ENCODE measurements at regions not wholly inside any gene's neighbourhood (a gene's known extent, or its start where the extent isn't known, plus 50 kb on each side); places are given as distances from the start of the nearest gene placed in this dataset.
"Not testable (repeated sequence)": the region's sequence is repeated elsewhere in the genome, so short reads cannot be mapped to it uniquely, and the experiment has no call there.

DNA sequence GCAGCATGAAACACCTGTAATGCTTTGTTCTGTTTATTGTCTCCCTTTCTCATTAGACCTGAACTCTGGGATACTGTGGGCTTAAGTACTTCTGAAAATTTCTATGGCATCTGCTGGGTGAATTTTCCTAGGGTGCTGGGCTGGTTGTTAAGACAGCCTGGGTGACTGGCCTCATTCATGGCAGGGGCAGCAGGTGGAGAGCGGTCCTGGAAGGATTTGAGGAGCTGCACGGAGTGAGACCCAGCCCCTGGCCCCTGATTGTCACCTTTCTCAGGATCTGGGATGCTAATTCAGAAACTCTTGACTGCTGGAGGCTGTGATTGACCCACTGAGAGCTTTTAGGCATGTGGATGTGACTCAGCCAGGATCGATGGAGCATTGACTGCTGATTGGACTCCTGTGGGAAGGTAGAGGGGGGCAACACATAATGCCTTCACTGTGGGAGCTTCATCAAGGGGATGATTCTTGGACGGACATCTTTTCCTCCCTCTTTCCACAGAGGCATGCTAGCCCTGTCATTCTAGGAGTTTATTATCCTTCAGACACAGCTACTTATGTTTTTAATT lies 252.0 kb downstream of the GOLGA6L6 start:
- not testable (repeated sequence) for H3K27ac ChIP-seq (ENCODE audit: low read length); H3K36me3 ChIP-seq (ENCODE audit: control insufficient read depth, insufficient read depth, low read length); H3K27me3 ChIP-seq (ENCODE audit: control insufficient read depth, insufficient read depth, low read length); H3K4me3 ChIP-seq (ENCODE audit: low read length); H3K4me1 ChIP-seq (ENCODE audit: control insufficient read depth, insufficient read depth, low read length); DNase-seq
- WGBS (ENCODE audit: insufficient coverage): 63% methylated on average over 3 of the region's 4 CpGs
- peaks cover 58% of the 10 kb centered on the region for H3K9me3 ChIP-seq (replicated peaks; ENCODE audit: control insufficient read depth, low read depth, low read length)

DNA sequence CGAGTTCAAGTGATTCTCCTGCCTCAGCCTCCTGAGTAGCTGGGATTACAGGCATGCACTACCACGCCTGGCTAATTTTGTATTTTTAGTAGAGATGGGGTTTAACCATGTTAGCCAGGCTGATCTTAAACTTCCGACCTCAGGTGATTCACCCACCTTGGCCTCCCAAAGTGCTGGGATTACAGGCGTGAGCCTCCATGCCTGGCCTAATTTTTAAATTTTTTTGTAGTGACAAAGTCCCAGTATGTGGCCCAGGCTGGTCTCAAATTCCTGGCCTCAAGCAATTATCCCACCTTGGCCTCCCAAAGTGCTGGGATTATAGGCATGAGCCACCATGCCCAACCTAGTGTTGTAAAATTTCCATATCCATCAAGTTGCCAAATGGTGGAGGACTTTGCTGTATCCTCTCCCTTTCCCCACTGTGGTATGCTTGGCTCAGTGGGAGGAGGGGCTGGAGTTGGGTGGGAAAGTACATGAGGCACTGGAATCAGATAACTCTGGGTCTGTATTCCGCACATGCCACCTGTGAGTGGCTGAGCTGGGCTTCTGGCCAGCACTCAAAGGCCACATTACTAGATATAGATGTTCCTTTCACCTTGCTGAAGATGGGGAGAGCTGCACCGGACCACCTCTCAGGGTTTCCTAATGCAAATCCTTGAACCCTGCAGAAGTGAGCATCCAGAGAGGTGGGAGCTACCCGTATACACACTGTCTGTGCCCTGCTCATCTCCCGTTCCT lies 252.6 kb downstream of the GOLGA6L6 start:
- not testable (repeated sequence) for H3K27me3 ChIP-seq (ENCODE audit: control insufficient read depth, insufficient read depth, low read length); H3K27ac ChIP-seq (ENCODE audit: low read length); H3K4me3 ChIP-seq (ENCODE audit: low read length); H3K36me3 ChIP-seq (ENCODE audit: control insufficient read depth, insufficient read depth, low read length); DNase-seq; H3K4me1 ChIP-seq (ENCODE audit: control insufficient read depth, insufficient read depth, low read length)
- 64% methylated on average over 8 of the region's 8 CpGs for WGBS (ENCODE audit: insufficient coverage)
- H3K9me3 ChIP-seq (replicated peaks; ENCODE audit: control insufficient read depth, low read depth, low read length): peaks cover 55% of the 10 kb centered on the region

- H3K27ac ChIP-seq (ENCODE audit: low read length); H3K4me3 ChIP-seq (ENCODE audit: low read length); H3K4me1 ChIP-seq (ENCODE audit: control insufficient read depth, insufficient read depth, low read length); DNase-seq; H3K27me3 ChIP-seq (ENCODE audit: control insufficient read depth, insufficient read depth, low read length); H3K36me3 ChIP-seq (ENCODE audit: control insufficient read depth, insufficient read depth, low read length): not testable (repeated sequence)
- peaks cover 55% of the 10 kb centered on the region for H3K9me3 ChIP-seq (replicated peaks; ENCODE audit: control insufficient read depth, low read depth, low read length)
- no CpG with 5 or more reads among the region's 2 CpGs for WGBS (ENCODE audit: insufficient coverage)
Observed at GRCh38 chr15:20286559-20286958, 255.0 kb downstream of the GOLGA6L6 start.

- peaks cover 62% of the 10 kb centered on the region for H3K9me3 ChIP-seq (replicated peaks; ENCODE audit: control insufficient read depth, low read depth, low read length)
- WGBS (ENCODE audit: insufficient coverage): 42% methylated on average over 3 of the region's 5 CpGs
- not testable (repeated sequence) for H3K4me1 ChIP-seq (ENCODE audit: control insufficient read depth, insufficient read depth, low read length); DNase-seq; H3K4me3 ChIP-seq (ENCODE audit: low read length); H3K27me3 ChIP-seq (ENCODE audit: control insufficient read depth, insufficient read depth, low read length); H3K27ac ChIP-seq (ENCODE audit: low read length); H3K36me3 ChIP-seq (ENCODE audit: control insufficient read depth, insufficient read depth, low read length)
Observed at GRCh38 chr15:20285696-20286300, 255.8 kb downstream of the GOLGA6L6 start.

- WGBS (ENCODE audit: insufficient coverage): 53% methylated on average over 2 of the region's 3 CpGs
- not testable (repeated sequence) for H3K4me3 ChIP-seq (ENCODE audit: low read length); H3K4me1 ChIP-seq (ENCODE audit: control insufficient read depth, insufficient read depth, low read length); DNase-seq; H3K36me3 ChIP-seq (ENCODE audit: control insufficient read depth, insufficient read depth, low read length); H3K27ac ChIP-seq (ENCODE audit: low read length); H3K27me3 ChIP-seq (ENCODE audit: control insufficient read depth, insufficient read depth, low read length)
- H3K9me3 ChIP-seq (replicated peaks; ENCODE audit: control insufficient read depth, low read depth, low read length): peaks cover 70% of the 10 kb centered on the region
Observed at GRCh38 chr15:20284891-20285535, 256.6 kb downstream of the GOLGA6L6 start.

DNA sequence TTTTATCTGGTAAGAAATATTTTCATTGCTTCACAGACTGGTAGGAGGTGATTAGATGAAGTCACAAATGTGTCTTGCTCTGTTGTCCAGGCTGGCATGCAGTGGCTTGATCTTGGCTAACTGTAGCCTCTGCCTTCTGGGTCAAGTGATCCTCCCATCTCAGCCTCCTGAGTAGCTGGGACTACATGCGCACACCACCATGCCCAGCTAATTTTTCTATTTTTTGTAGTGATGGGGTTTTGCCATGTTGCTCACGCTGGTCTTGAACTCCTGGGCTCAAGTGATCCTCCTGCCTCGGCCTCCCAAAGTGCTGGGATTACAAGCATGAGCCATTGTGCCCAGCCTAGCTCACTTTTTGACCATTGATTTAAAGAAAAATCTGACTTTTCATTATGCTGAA lies 257.9 kb downstream of the GOLGA6L6 start:
- WGBS (ENCODE audit: insufficient coverage): 40% methylated on average over 3 of the region's 3 CpGs
- not testable (repeated sequence) for DNase-seq; H3K27me3 ChIP-seq (ENCODE audit: control insufficient read depth, insufficient read depth, low read length); H3K4me3 ChIP-seq (ENCODE audit: low read length); H3K4me1 ChIP-seq (ENCODE audit: control insufficient read depth, insufficient read depth, low read length); H3K36me3 ChIP-seq (ENCODE audit: control insufficient read depth, insufficient read depth, low read length); H3K27ac ChIP-seq (ENCODE audit: low read length)
- H3K9me3 ChIP-seq (replicated peaks; ENCODE audit: control insufficient read depth, low read depth, low read length): peaks cover 71% of the 10 kb centered on the region

GRCh38 chr15:20282491-20282943 lies 259.1 kb downstream of the GOLGA6L6 start:
- peaks cover 71% of the 10 kb centered on the region for H3K9me3 ChIP-seq (replicated peaks; ENCODE audit: control insufficient read depth, low read depth, low read length)
- H3K4me3 ChIP-seq (ENCODE audit: low read length); DNase-seq; H3K27ac ChIP-seq (ENCODE audit: low read length); H3K27me3 ChIP-seq (ENCODE audit: control insufficient read depth, insufficient read depth, low read length); H3K36me3 ChIP-seq (ENCODE audit: control insufficient read depth, insufficient read depth, low read length); H3K4me1 ChIP-seq (ENCODE audit: control insufficient read depth, insufficient read depth, low read length): not testable (repeated sequence)
- WGBS (ENCODE audit: insufficient coverage): 83% methylated on average over 29 of the region's 29 CpGs

DNA sequence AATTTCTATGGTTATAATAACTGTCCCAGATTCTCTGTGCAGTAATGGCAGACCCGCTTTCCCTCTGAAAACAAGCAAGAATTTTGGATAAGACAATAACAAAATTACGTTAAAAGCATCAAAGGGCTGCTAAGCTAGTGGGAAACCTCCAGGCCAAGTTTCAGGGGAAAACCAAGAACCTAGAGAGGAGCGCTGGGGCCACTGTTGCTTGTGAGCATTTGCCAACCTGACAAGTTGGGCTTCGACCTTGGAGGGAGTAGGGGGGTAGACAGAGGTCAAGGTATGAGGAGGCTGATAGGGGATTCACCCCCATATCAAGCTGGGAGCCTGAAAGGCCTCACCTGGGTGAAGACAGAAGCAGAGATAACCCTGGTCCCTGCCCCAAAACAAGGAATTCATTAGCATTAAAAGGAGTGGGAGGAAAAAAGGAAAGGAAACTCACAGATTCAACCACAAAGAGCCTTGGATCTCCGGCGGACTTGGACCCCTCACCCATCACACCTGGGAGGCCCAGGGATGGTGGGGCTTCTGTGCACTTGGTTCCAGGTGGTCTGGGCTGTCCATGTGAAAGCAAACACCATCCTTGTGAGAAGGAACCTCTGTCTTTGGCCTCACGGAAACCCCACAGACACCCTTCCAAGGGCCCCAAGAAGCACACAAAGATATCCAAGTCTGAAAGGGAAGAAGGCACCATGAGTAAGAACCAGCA lies 259.9 kb downstream of the GOLGA6L6 start:
- not testable (repeated sequence) for DNase-seq; H3K27ac ChIP-seq (ENCODE audit: low read length); H3K27me3 ChIP-seq (ENCODE audit: control insufficient read depth, insufficient read depth, low read length); H3K36me3 ChIP-seq (ENCODE audit: control insufficient read depth, insufficient read depth, low read length); H3K4me1 ChIP-seq (ENCODE audit: control insufficient read depth, insufficient read depth, low read length); H3K4me3 ChIP-seq (ENCODE audit: low read length)
- peaks cover 70% of the 10 kb centered on the region for H3K9me3 ChIP-seq (replicated peaks; ENCODE audit: control insufficient read depth, low read depth, low read length)
- 75% methylated on average over 7 of the region's 7 CpGs for WGBS (ENCODE audit: insufficient coverage)

DNA sequence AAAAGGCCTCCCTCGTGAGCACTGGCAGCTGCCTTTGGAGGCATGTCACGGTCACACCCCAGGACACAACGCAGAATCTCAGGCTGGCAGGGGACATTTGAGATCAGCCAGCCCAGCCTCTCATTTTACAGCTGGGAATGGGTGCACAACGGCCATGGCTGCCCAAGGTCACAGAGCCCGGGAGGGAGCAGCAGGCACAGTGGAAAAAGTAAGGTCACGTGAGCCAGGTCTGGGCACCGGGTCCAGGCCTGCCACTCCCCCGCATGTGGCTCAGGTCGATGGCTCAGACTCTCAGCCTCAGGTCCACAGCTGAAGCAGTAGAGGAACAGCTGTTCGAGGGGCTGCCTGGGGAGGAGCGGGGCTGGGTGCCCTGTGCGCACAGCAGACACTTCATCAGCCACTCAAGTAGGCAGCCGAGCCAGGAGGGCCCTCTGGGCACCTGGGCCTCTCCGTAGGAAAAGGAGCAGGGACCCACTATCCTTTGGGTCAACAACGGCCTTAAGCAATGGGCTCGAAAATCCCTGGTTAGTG lies 260.6 kb downstream of the GOLGA6L6 start:
- H3K36me3 ChIP-seq (ENCODE audit: control insufficient read depth, insufficient read depth, low read length): no peaks in the 10 kb centered on the region
- H3K4me1 ChIP-seq (ENCODE audit: control insufficient read depth, insufficient read depth, low read length): no peaks in the 10 kb centered on the region
- no peaks in the 10 kb centered on the region for H3K27me3 ChIP-seq (ENCODE audit: control insufficient read depth, insufficient read depth, low read length)
- WGBS (ENCODE audit: insufficient coverage): 78% methylated on average over 16 of the region's 16 CpGs
- H3K4me3 ChIP-seq (ENCODE audit: low read length): no peak overlapping the region
- H3K27ac ChIP-seq (ENCODE audit: low read length): no peak overlapping the region
- no peak for DNase-seq
- H3K9me3 ChIP-seq (replicated peaks; ENCODE audit: control insufficient read depth, low read depth, low read length): peaks cover 70% of the 10 kb centered on the region
